C4-2B (cell line): ENCODE measurements at regions not wholly inside any gene's neighbourhood (a gene's known extent, or its start where the extent isn't known, plus 50 kb on each side); places are given as distances from the start of the nearest gene placed in this dataset.

ENCODE experiments used
- CTCF ChIP-seq: fragments of 450-650 bp; conservative IDR thresholded peaks from 2 replicates; pipeline ENCODE4 v1.5.1; 2017; ENCODE audit warnings: mild to moderate bottlenecking
- ZFX ChIP-seq: fragments of 450-650 bp; IDR thresholded peaks from 2 replicates; pipeline ENCODE4 v1.6.1; 2017

- TF ChIP-seq CTCF (no peak), ZFX (no peak)
Observed at GRCh38 chr1:226487921-226488320, 60.6 kb upstream of the STUM start.
